NCI-H1048 (cell line): ENCODE measurements at regions not wholly inside any gene's neighbourhood (a gene's known extent, or its start where the extent isn't known, plus 50 kb on each side); places are given as distances from the start of the nearest gene placed in this dataset.
"Not testable (repeated sequence)": the region's sequence is repeated elsewhere in the genome, so short reads cannot be mapped to it uniquely, and the experiment has no call there.

Source experiments
- DNase-seq: peaks from one replicate; lab custom pipeline; 2025; lab: John Stamatoyannopoulos, UW

DNA sequence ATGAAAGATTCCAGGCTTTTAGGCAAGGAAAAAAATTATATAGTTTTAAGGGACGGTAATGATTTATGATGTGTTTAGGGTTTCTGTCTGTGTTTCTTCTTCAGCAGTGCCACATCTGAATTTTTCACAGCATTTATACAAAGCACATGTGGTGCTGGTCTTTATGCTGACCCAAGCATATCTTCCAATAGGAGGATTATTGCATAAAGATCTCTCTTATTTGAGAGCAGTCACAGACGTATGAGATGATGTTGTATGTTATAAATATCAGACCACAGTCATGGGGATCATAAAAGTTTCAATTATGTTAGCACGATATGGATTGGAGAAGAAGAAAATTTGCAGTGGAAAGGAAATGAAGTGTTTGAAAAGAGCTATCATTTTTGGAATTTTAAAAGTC, 150.9 kb downstream of the RASEF start:
- no peak for DNase-seq

DNA sequence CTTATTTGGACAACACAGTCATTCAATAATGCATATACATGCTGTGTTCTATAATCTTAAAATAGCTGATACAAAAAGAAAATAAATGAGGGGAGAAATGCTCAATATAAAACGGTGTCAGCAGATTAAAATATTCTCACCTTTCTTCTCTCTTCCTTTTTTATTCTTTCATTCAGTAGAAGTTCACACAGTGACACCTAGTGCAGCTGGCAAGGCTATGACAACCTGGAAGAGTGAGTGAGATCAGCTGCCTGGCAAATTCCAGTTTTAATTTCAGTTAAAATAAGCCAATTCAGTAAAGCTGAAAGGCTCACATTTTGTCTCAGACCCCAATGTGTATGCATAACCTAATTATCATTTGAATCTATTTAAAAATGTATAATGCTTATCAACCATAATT, 150.3 kb downstream of the RASEF start:
- no peak for DNase-seq

DNA sequence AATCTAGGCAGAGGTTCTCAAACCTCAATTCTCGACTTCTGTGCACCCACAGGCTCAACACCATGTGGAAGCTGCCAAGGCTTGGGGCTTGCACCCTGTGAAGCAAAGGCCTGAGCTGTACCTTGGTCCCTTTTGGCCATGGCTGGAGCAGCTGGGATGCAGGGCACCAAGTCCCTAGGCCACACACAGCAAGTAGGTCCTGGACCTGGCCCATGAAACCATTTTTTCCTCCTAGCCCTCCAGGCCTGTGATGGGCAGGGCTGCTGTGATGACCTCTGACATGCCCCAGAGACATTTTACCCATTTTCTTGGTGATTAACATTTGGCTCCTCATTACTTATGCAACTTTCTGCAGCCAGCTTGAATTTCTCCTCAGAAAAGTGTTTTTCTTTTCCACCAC, 146.7 kb downstream of the RASEF start:
- DNase-seq: not testable (repeated sequence)

DNA sequence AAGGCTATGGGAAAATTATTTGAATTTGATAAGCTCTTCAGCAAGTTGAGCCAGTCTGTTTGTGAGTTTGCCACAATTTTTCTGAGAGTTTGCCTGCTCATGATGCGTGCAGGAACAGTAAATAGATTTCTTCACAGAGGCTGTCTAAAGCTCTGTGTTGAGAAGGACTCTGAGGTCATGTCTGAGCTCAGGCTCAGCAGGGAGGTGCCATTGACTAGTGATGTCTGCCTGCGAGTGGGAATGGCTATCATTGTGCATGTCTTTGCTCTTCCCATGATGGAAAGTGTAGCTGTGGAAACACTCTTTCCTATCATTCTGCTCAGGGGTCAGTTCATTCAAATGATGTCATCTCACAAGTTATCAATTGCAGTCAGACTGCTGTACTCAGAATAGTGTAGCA, 142.8 kb downstream of the RASEF start:
- DNase-seq: no peak

DNA sequence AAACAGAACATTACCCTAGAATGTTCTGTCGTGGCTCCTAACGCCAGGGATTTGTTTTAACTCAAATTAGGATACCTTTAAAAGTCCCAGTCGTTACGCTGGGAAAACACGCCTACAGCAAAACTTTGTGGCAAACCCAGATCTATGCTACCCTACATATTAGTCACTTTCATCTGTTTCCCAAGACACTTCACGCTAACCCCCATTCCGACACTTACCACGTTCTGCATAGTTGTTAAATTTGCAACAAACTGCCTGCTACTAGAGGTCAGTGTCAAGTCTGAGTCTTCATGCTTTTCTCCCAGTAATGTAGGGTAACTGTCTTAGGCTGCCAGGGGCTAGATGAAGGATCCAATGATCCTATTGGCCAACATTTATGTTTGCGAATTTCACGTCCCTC, 140.3 kb downstream of the RASEF start:
- DNase-seq: no peak

DNA sequence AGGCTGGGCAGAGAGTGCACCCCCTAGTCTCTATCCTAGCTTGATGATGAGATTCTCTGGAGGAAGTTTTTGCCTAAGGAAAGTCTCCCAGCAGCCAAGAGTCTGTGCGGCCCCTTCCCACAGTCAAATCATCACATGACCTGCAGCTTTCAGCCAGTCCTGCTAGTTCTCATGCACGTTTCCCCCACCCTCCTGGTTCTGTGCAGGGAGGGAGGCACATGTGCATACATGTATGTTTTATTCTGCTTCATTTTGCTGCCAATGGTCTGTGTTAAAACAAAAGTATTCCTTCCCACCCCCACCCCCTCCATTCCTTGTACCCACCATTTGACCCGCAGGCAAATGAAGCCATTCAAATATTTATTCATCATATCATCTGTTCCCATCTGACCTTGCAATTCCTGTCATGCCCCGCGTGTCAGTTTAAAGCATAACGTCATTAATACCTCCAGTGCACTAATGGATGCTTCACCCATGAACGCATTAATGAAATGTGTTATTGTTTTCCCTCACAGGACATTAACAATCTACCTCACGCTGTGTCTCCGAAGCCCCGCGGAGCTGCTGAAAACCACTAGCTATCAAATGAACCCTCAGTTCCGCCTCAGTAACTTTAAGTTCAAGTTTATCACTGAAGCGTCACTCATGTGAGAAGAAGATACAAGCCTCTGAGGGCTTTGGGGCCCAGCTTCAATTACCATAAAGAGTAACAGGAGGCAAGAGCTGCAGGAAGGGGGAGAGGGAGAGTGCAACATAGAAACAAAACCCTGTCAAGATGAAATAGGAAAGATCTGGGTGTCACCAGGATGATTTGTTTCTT, 139.6 kb downstream of the RASEF start:
- no peak for DNase-seq

DNA sequence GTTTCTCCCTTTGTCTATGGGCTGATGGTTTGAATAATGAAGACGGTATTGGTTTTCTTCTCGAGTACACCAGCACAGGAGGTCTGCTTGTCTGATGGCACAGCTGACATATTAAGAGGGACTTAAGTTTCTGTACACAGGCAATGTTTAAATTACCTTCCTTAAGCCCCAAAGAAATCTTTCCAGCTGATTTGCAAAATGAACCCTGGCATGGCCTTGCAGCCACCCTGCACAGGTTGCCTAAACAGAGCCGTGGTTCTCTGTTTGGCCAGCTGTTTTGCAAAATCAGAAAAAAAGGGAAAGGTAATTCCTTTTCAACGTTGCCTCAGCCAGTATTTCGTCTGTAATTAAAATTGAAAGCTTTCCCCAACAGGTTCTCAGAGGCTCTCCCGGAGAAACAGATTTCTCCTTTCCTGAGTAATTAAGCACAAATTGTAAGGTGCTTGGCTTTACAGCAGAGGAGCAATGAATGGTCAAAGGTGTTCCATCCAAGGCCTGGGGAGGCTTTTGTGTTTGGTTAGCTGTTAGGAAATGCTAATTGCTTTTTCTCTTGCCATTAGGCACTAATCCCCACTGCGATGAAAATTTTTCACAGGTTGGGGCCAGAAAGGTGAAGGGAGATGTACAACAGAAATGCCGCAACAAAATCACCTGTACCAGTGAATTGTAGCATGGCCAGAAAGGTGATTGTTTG, 138.9 kb downstream of the RASEF start:
- DNase-seq: no peak
